Panc1 (cell line): ENCODE measurements at regions not wholly inside any gene's neighbourhood (a gene's known extent, or its start where the extent isn't known, plus 50 kb on each side); places are given as distances from the start of the nearest gene placed in this dataset.

Experiments
- ATAC-seq: fragments of 200-7000 bp; cut with Tn5 transposase; 2 replicates; pipeline ENCODE4 v1.9.1; 2020; ENCODE audit warnings: mild to moderate bottlenecking, moderate library complexity
- BruUV-seq: library from RNA; stranded (reverse); fragments of 400-500 nt; replicated peaks from 2 replicates; lab custom pipeline; 2021; lab: Mats Ljungman, UMichigan
- CTCF ChIA-PET: fragments of 300-600 bp; sonication (Branson Sonifier 250); formaldehyde crosslinking; loops from one replicate; lab custom pipeline; 2022; ENCODE audit warnings: antibody characterized with exemption; lab: Charles Lee
- POLR2A ChIA-PET: fragments of 300-600 bp; sonication (Branson Sonifier 250); formaldehyde crosslinking; loops from one replicate; lab custom pipeline; 2022; ENCODE audit warnings: antibody characterized with exemption; lab: Charles Lee
- DNase-seq: peaks from one replicate; pipeline ENCODE4 v3.0.0-alpha.2; 2010; ENCODE audit warnings: low read depth, low spot score
- H3K27ac ChIP-seq: 2 replicates; pipeline ENCODE4 v1.5.1; 2011; ENCODE audit warnings: mild to moderate bottlenecking, low read length, inconsistent platforms
- H3K27me3 ChIP-seq: fragments of 200-500 bp; sonication (Bioruptor generic); 2 replicates; pipeline ENCODE4 v1.6.0; 2014; ENCODE audit warnings: low read length, inconsistent platforms; ENCODE audit not compliant: control insufficient read depth, insufficient read depth
- H3K36me3 ChIP-seq: fragments of 200-500 bp; sonication (Bioruptor generic); 2 replicates; pipeline ENCODE4 v1.5.1; 2014; ENCODE audit warnings: inconsistent platforms, mild to moderate bottlenecking, low read length, moderate library complexity; ENCODE audit not compliant: control insufficient read depth, insufficient read depth
- H3K4me1 ChIP-seq: 2 replicates; pipeline ENCODE4 v1.5.1; 2011; ENCODE audit warnings: inconsistent platforms, mild to moderate bottlenecking, low read length, moderate library complexity; ENCODE audit not compliant: control insufficient read depth, insufficient read depth
- H3K4me3 ChIP-seq, 2 experiments: 2 replicates each; pipeline ENCODE4 v1.5.1; 2011 to 2012; ENCODE audit warnings: low read depth in 2 of 2, low read length in 2 of 2, mild to moderate bottlenecking in 2 of 2, inconsistent platforms in 1 of 2, moderate library complexity in 1 of 2
- H3K9me3 ChIP-seq: fragments of 200-500 bp; sonication (Bioruptor generic); 2 replicates; pipeline ENCODE4 v1.5.1; 2014; ENCODE audit warnings: low read depth, mild to moderate bottlenecking, inconsistent platforms, low read length, moderate library complexity; ENCODE audit not compliant: control insufficient read depth, insufficient read depth
- CTCF ChIP-seq: fragments of 450-650 bp; IDR thresholded peaks from 2 replicates; pipeline ENCODE4 v1.5.1; 2017; ENCODE audit warnings: mild to moderate bottlenecking
- POLR2AphosphoS5 ChIP-seq: IDR thresholded peaks from 2 replicates; pipeline ENCODE4 v1.6.1; 2012; ENCODE audit warnings: mild to moderate bottlenecking, low read depth, low read length, moderate library complexity
- REST ChIP-seq, 2 experiments: IDR thresholded peaks; 2 replicates each; pipeline ENCODE4 v1.6.1; 2011 to 2012; ENCODE audit warnings: low read depth in 2 of 2, control low read depth in 1 of 2, low read length in 1 of 2, mild to moderate bottlenecking in 1 of 2, moderate library complexity in 1 of 2; ENCODE audit not compliant: insufficient read depth in 1 of 2
- SIN3A ChIP-seq: IDR thresholded peaks from 2 replicates; pipeline ENCODE4 v1.6.1; 2012; ENCODE audit warnings: low read depth, mild to moderate bottlenecking, low read length, moderate library complexity, borderline replicate concordance; ENCODE audit not compliant: insufficient read depth
- TCF7L2 ChIP-seq: IDR thresholded peaks from 2 replicates; pipeline ENCODE4 v1.6.1; 2011; ENCODE audit warnings: mild to moderate bottlenecking, low read depth, low read length, inconsistent platforms
- in situ Hi-C: cut with HindIII; loops from 2 replicates; pipeline ENCODE4 v1.10.0; 2016; ENCODE audit warnings: low sequenced_read_pairs, low pct_unique_long_range_greater_than_20kb
- intact Hi-C: fragments of 100-400 bp; cut with micrococcal nuclease; formaldehyde crosslinking; loops from one replicate; pipeline ENCODE4 v1.10.0; 2022; ENCODE audit not compliant: unreplicated experiment

GRCh38 chr12:125860672-125861288 lies 795.5 kb downstream of the AACS start:
- no TSS peak for BruUV-seq

More at GRCh38 chr12:125860672-125861288, 795.5 kb downstream of the AACS start:
- Histone ChIP-seq H3K27me3 (no peaks in the 10 kb centered on the region), H3K9me3 (no peaks in the 10 kb centered on the region), H3K36me3 (no peaks in the 10 kb centered on the region), H3K4me3 (no peak overlapping the region), H3K27ac (no peak overlapping the region), H3K4me1 (no peaks in the 10 kb centered on the region)
- ChIA-PET POLR2A (no interaction called here), CTCF (no interaction called here)
- DNase-seq (no peak), ATAC-seq (no peak)
- in situ Hi-C loops (no loop called here), intact Hi-C loops (no loop called here)
- TF ChIP-seq POLR2AphosphoS5 (no peak), TCF7L2 (no peak), CTCF (no peak), SIN3A (no peak), REST (IDR thresholded peaks at IDR 0.05; ENCODE audit: insufficient read depth in 1 of 2, low read depth in 2 of 2, low read length in 1 of 2) (no peak)
